GM18873 (cell line): ENCODE measurements at regions not wholly inside any gene's neighbourhood (a gene's known extent, or its start where the extent isn't known, plus 50 kb on each side); places are given as distances from the start of the nearest gene placed in this dataset.

Source experiments
- ATAC-seq: cut with Tn5 transposase; IDR thresholded peaks from one replicate; pipeline ENCODE4 v1.9.1; 2021; ENCODE audit warnings: mild to moderate bottlenecking, moderate library complexity, moderate number of reproducible peaks; ENCODE audit not compliant: unreplicated experiment, low FRiP score

DNA sequence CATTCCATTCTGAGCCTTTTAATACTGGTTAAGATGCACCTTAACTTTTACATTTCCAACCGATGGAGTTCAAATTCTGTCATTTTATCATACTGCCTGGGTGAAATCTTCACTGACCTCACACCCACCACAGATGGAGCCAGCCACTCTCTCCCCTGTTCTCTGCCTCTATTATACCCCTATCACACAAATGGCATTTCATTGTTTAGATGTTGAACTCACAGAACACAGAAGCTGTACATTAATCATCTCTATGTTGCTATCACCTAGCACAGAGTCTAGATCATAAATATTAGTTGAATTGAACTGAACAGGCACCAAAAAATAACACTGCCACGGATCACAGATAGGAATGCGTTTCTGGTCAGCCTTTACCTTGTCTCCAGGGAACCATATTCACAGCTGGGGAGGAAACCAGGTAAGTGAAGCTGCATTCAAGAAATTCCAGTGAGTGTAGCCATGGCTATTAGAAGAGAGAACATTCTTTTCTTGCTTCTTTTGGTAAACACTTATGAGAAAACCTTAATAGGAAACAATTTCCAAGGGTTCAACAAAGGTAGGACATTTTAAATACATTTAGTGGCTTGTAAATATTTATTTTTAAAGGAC, 194.9 kb upstream of the RMST start:
- ATAC-seq = no peak

DNA sequence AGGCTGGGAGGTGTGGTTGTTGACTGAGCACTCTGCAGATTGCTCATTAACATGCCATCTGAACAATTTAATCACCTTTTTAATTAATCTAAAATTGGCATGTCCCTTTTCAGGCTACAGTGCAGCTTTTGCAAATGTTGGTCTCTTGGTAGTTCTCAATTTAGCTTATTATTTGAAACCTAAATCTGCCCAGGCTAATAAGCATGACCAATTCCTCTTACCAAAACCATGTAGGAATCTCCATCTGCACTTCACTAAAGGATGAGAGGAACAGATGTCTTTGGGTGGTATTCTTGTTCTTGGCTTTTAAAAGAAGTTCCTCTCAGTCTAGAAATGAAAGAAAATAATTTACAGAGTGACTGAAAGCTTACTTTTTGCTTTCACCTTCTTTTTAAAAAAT, 190.1 kb upstream of the RMST start:
- ATAC-seq = no peak

DNA sequence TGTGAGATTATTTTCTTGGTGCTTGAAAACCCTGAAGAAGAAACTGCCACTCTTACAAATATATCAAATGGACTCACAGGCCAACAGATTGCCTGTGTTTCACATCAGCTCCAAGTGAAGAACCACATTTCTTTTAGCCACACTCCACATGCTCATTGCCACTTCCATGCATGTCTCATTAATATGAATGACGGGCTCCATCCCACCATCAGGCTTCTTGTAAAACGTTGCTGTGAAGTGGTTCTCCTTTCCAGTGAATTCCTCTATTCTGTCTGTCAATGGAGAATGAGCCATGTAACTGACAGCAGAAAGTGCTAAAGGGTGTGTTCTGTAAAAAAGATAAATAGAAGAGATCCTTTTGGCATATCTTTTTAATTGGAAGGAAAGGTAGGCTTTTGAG, 188.2 kb upstream of the RMST start:
- no peak for ATAC-seq

DNA sequence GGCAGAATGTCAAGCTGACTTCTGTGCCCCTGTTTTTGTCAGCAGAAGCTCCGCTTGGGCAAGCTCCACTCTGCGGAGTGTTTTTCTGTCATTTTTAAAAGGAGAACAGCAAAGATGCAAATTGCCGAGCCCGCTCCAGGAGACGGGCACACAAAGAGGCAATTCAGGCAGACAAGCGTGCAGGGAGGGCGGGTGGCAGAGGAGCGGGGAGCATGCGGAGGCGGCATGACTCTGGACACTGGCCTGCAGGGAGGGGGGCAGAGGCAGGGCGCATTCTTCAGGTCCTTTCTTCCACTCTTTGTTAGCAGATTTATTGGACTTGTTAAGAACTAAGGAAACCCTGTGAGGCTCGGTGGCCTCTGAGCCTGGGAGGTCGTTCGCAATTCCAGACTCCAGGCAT, 187.3 kb upstream of the RMST start:
- no peak for ATAC-seq

DNA sequence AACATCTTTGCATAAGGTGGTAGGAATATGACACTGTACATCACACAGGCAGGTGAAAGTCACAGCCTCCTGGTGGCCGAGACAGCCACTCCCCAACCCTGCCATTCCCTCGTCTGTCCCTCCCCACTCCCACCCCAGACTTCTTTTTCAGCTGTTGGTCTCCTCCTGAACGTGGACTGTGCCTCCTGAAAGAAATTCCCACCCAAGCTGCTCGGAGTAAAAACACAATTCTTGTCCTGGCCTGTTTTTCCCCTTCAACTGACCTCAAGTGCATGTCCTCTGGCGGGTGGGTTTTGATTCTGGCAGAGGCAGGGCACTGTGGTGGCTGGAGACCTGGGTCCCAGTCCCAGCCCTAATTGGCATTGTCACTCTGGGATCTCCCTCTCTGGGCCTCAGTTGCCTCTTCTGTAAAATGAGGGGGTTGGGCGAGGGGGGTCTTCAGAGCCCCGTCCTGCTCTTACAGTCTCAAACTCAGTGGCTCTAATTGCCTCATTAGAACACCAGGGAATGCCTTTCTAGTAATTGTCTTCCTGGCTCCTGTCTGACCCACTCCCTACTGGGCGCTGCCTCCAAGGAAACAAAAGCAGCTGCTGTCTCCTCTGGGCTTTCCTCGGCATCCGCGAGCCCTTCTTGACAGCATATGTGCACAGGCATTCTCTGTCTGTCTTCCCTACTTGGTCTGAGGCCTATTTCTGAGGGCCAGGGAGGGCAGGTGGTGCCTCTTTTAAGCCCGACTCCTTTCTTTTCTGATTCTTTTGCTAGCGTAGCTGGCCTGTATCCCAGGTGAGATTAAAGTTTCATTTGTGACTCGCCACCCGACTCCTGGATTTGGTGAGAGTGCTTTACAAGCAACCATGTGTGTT, 186.6 kb upstream of the RMST start:
- no peak for ATAC-seq

DNA sequence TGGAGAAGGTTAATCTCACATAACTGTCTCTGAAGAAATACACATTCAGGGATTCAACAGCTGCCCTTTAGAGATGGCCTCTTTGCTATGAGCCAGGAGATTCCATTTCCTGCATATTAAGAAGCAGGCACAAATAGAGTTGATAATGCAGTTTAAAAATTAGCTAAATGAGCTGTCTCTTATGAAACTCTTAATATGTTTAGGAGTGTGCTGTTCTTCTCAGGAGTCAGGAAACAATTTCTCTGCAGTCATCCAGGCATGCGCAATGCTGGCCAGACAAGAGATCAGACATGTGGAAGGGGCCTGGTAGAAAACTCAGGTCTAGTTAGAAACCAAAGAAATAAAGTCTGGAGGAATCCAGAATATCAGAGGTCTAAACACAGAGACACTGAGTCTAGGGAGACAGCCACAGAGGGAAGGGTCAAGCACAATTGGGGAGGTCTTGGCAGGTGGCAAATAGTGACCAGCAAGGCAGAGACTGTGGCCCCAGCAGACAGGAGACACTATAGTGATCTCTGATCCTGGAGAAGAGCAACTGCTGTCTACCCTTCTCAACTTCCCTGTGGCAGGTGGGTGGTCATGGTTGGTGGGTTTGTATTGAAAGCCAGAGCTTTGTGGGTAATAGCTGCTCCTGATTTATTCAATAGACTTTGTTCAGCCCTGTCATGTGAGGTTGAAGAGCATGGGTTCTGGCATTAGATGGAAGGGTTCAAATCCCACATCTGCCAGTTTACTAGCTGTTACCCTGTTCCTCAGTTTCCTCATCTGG, 185.8 kb upstream of the RMST start:
- ATAC-seq = no peak

DNA sequence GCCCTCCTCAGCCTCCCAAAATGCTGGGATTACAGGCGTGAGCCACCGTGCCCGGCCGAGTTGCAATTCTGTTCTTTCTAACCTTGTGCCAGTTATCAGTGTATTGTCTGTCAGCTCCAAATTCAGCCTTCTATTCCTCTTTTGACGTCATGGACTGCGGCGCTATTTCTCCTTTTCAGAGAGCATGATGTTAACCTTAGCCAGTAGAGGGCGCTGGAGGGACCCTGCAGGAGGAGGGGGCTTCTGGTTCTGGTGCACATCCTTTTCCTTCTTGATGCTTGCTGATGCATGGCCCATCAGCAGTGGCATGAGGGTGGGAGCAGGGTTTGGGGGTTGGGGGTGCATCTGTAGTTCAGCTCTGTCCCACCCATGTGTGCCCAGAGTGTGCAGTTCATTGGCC, 179.3 kb upstream of the RMST start:
- ATAC-seq = no peak

DNA sequence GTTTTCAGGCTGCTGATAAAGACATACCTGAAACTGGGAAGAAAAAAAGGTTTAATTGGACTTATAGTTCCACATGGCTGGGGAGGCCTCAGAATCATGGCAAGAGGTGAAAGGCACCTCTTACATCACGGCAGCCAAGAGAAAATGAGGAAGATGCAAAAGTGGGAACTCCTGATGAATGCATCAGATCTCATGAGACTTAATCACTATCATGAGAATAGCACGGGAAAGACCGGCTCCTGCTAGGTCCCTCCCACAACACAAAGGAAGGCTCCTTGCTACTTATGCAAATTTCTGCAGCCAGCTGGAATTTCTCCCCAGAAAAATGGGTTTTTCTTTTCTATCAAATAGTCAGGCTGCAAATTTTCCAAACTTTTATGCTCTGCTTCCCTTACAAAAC, 174.1 kb upstream of the RMST start:
- no peak for ATAC-seq

DNA sequence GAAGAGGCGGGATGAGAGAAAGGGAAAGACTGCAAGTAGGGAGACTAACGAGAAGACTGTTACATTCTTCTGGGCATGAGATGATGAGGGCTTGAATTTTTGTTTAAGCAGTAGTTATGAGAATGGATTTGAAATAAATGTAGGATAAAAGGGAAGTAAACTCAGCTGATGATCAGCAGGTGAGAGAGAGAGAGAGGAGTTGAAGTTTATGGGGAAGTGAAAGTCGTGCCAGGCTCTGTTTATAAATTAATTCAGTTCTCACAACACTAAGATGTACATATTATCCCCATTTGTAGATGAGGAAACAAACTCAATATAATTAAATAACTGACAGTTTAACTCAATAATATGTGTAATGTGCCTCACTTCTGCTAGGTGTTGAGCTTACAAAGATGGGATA, 170.0 kb upstream of the RMST start:
- ATAC-seq = no peak

DNA sequence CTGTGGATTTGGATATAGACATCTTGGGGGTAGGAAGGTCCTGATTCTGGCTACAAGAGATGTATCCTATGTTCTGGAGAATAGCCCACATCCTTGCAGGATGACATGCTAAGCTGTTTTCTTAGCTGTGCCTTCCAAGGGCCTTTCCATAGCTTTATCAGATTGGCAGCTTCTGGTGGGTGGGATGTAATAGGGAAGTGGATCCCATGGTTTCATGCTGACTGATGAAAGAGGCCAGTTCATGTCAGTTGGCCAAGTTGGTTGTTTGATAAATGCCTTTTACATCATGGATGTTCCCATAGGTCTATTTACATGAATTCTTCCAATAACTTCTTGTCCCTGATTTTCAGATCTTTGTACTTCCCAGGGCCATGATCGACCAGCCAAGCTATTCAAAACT, 169.1 kb upstream of the RMST start:
- no peak for ATAC-seq

DNA sequence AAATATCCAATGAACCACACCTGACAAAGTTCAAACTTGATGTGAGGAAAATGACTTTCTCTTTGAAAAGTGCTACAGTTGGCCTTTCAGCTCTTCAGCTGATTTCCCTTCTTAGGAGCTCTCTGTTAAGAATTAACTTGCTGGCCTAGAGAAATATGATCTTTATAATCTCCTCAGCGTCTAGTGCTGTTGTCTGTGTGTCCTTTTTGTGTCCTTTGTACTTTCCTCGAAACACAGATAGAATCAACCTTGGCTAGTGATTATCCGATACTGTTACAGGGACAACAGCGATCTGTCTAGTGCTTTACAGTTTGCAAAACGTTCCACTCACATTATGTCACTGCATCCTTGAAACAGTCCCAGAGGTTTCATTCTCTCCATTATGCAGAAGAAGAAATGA, 162.8 kb upstream of the RMST start:
- ATAC-seq = no peak

DNA sequence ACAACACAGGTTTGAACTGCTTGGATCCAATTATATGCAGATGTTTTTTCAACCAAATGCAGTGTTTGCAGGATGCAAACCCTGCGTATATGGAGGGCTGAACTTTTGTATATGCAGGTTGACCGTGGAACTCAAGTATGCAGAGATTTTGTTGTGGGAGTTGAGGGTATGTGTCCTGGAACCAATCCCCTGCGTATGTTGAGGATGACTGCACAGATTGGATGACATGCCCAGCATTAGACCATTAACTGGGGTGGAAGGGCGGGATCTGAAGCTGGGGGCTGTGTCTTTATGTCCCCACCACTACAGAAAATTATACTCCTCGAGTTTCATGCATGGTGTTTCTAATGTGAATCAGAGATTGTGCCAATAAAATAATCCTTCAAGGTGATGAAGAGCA, 162.2 kb upstream of the RMST start:
- ATAC-seq = no peak

DNA sequence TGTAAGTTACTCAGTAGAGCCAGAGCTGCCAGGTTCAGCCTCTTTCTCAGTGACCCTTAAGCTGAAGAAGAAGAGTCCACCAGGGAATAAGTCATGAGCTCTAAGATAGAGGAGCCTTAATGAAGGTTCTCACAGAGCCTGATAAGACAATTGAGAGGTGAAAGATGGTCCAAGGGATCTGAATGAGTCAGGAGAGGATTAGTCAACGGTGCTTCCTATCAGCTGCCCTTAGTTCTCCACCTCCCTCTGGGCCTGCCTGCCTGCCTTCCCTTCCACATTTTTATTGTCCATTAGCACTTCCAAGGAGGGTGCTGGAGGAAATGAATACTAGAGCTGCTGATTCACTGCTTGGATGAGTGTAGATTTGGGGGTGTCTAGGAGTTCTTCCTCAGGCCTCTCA, 161.7 kb upstream of the RMST start:
- ATAC-seq = no peak

DNA sequence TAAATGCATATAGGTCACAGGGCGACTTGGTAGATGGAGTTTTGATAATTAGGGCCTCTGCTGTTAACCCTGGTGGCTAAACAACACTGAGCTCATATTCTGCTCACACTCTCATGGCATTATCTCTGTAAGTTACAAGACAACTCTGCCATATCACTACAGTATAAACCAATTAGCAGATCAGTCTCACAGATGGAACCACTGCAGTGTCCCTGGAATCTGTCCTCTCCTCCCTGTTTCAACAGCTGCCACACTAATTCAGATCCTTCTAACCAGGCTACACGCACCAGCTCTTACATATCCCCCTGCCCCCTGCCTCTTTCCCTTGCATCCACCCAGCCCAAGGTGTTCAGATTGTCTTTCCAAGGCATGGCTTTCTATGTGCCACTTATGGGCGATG, 161.0 kb upstream of the RMST start:
- ATAC-seq = no peak

DNA sequence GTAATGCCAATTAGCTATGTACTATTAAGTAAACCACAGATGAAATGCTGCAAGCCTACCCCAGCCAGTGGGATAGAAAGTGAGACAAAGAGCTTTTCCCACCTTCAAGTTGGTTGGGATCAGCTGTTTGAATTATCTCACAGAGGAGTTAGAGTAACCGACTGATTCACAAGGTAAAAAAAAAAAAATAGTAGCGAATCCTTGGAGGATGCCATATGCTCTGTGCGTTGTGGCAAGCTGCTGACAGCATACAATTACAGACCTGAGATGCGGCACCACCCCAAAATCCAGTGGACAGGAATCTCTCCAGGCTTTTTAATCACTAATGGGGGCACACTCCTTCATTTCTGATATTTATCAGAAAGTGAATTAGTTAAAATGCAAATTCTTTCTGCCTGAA, 157.0 kb upstream of the RMST start:
- no peak for ATAC-seq

DNA sequence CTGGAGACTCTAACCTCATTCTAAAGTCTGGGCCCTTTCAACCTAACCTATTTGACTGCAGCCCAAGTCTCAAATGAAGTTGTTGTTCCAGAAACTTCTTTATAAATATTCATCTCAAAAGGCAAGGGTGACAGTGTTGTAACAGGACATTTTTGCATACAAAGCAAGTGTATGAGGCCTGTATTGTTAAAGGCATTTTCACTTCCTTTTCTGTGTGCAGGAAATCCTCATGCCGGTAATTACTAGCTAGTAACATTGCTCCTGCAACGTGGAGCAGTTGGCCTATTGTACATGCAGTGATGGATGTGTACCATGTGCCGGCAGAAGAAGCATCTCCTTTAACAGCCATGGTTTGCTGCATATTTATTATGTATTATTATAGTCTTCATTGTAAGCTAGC, 156.5 kb upstream of the RMST start:
- peak; percentile 92 for ATAC-seq

DNA sequence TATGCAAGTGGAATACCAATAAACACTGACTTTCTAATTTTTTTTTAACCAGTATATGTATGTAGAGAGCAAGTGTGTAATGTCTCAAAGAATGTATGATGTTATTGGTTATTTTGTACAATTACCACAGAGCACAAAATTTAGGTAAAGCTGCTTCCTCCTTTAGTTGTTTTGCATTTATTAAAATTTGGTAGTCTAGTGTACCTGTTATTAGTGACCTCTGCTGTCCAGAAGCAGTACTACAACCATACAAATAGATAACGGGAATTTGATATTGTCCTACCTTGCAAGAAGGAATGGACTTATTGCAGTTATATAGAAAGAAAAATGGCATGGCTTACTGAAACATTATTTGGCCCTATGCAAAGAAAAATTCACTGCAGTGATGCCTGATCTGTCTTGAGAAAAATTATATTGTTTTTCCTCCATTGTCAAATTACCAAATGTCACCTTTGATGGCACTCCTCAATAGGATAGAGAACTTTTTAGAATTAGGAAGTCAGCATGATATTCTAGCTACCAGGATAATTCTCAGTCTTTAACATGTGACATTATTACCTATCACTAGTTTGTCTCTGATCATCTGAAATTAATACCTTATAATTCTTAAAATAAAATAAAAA, 153.9 kb upstream of the RMST start:
- ATAC-seq = no peak

DNA sequence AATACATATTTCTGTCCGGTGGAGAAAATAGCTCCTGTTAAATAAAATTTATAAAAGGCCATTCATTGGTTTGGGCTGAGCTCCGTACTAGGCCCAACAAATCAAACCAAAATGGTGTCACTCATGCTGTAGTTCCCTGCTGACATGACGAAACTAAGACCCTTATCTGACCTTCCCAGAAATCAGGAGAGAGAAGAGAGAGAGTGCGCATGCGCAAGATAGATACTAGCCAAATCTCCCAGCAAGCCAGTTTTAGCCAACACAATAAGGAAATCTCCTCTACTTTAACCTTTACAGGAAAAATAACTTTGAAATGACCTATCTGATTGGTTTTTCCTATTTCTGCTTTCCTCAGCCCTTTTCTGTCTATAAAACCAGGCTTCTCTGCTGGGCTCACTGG, 152.7 kb upstream of the RMST start:
- no peak for ATAC-seq

DNA sequence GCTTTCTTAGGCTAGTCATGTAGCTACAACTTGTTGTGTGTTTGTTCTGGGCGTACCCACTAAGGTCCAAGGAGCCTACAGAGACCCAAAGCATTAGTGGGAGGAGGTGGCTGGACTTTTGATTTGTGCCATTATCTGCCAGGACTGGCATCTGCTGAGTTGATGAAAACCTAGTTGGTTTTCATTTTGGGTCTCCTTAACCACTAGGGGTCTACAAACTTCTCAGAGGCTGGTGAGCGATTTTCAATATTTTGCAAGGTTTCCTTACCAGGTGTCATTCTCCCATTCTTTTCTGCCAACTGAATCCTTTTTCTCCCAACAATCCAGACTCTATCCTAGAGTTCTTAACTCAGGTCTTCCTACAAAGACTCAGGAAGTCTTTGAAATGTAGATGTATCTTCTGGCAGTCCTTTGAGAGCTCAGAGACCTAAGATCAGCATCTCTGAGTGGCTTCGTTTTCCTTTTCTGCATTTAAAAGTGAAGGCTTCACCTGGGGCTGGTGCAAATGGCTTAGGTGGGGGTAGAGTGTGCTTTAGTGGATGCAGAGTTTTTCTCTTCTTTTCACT, 150.0 kb upstream of the RMST start:
- ATAC-seq = no peak

DNA sequence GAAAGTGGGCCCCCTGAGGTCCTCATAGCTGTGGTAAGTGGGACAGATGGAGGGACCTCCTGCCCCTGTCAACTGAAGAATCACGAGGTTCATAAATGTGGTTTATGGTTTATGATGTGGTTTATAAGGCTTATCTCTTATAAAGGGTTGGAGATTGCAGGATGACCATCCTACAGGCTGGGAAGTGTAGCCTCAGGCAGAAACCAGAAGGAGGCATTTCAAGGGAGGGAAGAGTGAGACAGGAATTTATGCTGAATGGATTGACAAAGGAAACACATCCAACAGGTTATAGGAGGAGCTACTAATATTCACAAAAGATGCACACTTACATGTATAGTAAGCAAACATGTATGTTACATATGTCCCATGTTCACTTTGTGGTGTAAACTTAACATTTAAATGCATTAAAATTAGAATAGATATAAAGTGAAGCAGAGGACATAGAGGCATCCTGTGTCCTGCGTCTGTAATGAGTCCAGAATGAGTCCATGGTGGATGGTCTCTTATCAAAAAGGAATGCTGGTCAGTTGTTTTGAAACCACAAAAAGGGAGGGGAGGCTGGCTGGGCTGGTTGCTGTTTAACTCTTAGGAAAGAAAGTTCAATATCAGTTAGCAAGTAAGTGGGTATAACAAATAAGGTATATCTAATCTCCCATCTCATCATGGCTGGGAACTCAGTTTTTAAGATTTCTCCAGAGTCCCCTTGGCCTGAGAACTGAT, 149.0 kb upstream of the RMST start:
- no peak for ATAC-seq
